ENCODE measurements at regions not wholly inside any gene's neighbourhood (a gene's known extent, or its start where the extent isn't known, plus 50 kb on each side); places are given as distances from the start of the nearest gene placed in this dataset.

DNA sequence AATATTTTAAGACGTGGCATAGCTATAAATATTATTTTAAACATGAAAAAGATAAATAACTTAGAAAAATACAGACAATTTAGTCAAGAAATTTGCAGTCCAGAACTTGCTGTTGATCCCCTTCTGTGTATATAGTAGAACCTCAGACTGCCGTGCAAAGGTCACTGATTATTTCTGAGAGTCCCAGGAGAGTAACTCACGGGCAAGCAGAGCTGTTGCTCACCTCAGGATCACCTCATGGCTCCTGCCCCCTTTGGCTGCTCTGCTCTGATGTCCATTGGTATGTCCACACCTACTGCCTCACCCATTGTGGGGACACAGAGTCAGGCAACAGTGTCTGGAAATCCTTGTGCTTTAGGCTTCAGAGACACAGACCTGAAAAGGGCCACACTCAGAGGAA, 392.9 kb upstream of the CELF4 start:
- no peak overlapping the region for H3K4me3 ChIP-seq (ENCODE audit: low read depth, low read length)
- H3K27me3 ChIP-seq (replicated peaks; ENCODE audit: control insufficient read depth, insufficient read depth, low read length), result no peaks in the 10 kb centered on the region
- no peaks in the 10 kb centered on the region for H3K4me1 ChIP-seq
- no TSS peak for BruUV-seq (replicated peaks)
- ChIA-PET CTCF (no interaction called here), POLR2A (no interaction called here)
- Mint-ChIP-seq H3K4me3 (ENCODE audit: unreplicated experiment) (no peak overlapping the region), H3K9me3 (ENCODE audit: unreplicated experiment) (no peaks in the 10 kb centered on the region), H3K27ac (ENCODE audit: unreplicated experiment) (no peak overlapping the region), H3K36me3 (ENCODE audit: insufficient read depth, unreplicated experiment) (no peaks in the 10 kb centered on the region), H3K4me1 (ENCODE audit: low read depth, unreplicated experiment) (no peaks in the 10 kb centered on the region), H3K27me3 (ENCODE audit: insufficient read depth, unreplicated experiment) (peaks cover 3% of the 10 kb centered on the region)
- DNase-seq, result no peak
- TF ChIP-seq, protein P1, sequence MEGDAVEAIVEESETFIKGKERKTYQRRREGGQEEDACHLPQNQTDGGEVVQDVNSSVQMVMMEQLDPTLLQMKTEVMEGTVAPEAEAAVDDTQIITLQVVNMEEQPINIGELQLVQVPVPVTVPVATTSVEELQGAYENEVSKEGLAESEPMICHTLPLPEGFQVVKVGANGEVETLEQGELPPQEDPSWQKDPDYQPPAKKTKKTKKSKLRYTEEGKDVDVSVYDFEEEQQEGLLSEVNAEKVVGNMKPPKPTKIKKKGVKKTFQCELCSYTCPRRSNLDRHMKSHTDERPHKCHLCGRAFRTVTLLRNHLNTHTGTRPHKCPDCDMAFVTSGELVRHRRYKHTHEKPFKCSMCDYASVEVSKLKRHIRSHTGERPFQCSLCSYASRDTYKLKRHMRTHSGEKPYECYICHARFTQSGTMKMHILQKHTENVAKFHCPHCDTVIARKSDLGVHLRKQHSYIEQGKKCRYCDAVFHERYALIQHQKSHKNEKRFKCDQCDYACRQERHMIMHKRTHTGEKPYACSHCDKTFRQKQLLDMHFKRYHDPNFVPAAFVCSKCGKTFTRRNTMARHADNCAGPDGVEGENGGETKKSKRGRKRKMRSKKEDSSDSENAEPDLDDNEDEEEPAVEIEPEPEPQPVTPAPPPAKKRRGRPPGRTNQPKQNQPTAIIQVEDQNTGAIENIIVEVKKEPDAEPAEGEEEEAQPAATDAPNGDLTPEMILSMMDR (IDR thresholded peaks at IDR 0.05; ENCODE audit: insufficient read depth in 1 of 2, low read depth in 1 of 2, low read length in 1 of 2, severe bottlenecking in 1 of 2, unreplicated experiment in 1 of 2), result no peak
- intact Hi-C loops (cut with micrococcal nuclease; ENCODE audit: unreplicated experiment), result no loop called here
- no peaks in the 10 kb centered on the region for H3K36me3 ChIP-seq (ENCODE audit: control insufficient read depth, insufficient read depth, low read length)
- no peaks in the 10 kb centered on the region for H3K9me3 ChIP-seq

DNA sequence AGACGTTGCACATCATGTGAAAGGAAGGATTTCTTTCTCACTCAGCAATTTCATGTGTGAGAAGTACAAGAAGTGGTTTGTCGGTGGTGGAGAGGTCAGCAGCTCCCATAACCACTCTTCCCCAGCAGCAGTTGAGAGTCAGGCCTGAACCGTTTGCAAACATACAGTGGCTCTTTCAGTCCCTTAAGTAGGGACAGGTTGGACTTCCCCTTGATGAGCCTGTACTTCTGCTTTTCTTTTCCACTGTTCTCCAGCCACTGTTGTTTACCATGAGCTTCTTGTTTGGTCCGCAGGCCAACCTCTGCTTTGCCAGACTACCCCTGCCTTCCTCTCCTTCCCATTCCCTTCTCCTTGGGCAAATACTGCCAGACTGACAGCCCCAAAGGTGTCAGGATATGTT, 391.3 kb upstream of the CELF4 start:
- POLR2A ChIA-PET, result no interaction called here
- intact Hi-C loops (cut with micrococcal nuclease; ENCODE audit: unreplicated experiment), result no loop called here
- H3K27me3 Mint-ChIP-seq (ENCODE audit: insufficient read depth, unreplicated experiment), result peaks cover 3% of the 10 kb centered on the region
- no peaks in the 10 kb centered on the region for H3K36me3 Mint-ChIP-seq (ENCODE audit: insufficient read depth, unreplicated experiment)
- no peaks in the 10 kb centered on the region for H3K4me1 Mint-ChIP-seq (ENCODE audit: low read depth, unreplicated experiment)
- no peak overlapping the region for H3K27ac Mint-ChIP-seq (ENCODE audit: unreplicated experiment)
- BruUV-seq (replicated peaks), result no TSS peak
- DNase-seq, result no peak
- Histone ChIP-seq H3K4me3 (ENCODE audit: low read depth, low read length) (no peak overlapping the region), H3K36me3 (ENCODE audit: control insufficient read depth, insufficient read depth, low read length) (no peaks in the 10 kb centered on the region), H3K9me3 (no peaks in the 10 kb centered on the region), H3K4me1 (no peaks in the 10 kb centered on the region), H3K27me3 (replicated peaks; ENCODE audit: control insufficient read depth, insufficient read depth, low read length) (no peaks in the 10 kb centered on the region)
- H3K4me3 Mint-ChIP-seq (ENCODE audit: unreplicated experiment), result no peak overlapping the region
- no peaks in the 10 kb centered on the region for H3K9me3 Mint-ChIP-seq (ENCODE audit: unreplicated experiment)
- CTCF ChIA-PET, result no interaction called here
- TF ChIP-seq, protein P1 (IDR thresholded peaks at IDR 0.05; ENCODE audit: insufficient read depth in 1 of 2, low read depth in 1 of 2, low read length in 1 of 2, severe bottlenecking in 1 of 2, unreplicated experiment in 1 of 2), result no peak

DNA sequence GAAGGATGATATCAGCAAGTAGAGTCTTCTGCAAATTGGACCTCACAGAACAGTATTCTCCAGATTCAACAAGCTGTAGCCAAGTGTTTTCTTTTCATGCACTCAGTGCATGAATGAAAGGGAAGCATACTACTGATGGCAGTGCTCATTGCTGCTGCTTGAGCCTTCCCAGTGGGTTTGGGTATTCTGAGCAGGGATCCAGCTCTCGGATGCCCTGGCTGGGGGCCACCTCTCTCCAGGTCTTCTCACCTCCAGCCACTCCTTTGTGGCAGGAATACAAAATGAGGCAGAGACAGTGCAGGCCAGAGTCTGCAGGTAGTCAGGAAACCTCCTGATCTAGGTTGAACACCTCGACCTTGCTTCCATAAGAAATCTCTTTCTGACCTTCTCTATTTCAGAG, 390.4 kb upstream of the CELF4 start:
- Histone ChIP-seq H3K4me1 (no peaks in the 10 kb centered on the region), H3K4me3 (ENCODE audit: low read depth, low read length) (no peak overlapping the region), H3K36me3 (ENCODE audit: control insufficient read depth, insufficient read depth, low read length) (no peaks in the 10 kb centered on the region), H3K27me3 (replicated peaks; ENCODE audit: control insufficient read depth, insufficient read depth, low read length) (no peaks in the 10 kb centered on the region), H3K9me3 (no peaks in the 10 kb centered on the region)
- CTCF ChIA-PET, result no interaction called here
- intact Hi-C loops (cut with micrococcal nuclease; ENCODE audit: unreplicated experiment), result no loop called here
- Mint-ChIP-seq H3K27ac (ENCODE audit: unreplicated experiment) (no peak overlapping the region), H3K4me1 (ENCODE audit: low read depth, unreplicated experiment) (no peaks in the 10 kb centered on the region), H3K9me3 (ENCODE audit: unreplicated experiment) (no peaks in the 10 kb centered on the region), H3K4me3 (ENCODE audit: unreplicated experiment) (no peak overlapping the region), H3K27me3 (ENCODE audit: insufficient read depth, unreplicated experiment) (peaks cover 3% of the 10 kb centered on the region), H3K36me3 (ENCODE audit: insufficient read depth, unreplicated experiment) (no peaks in the 10 kb centered on the region)
- POLR2A ChIA-PET, result no interaction called here
- TF ChIP-seq, protein P1 (IDR thresholded peaks at IDR 0.05; ENCODE audit: insufficient read depth in 1 of 2, low read depth in 1 of 2, low read length in 1 of 2, severe bottlenecking in 1 of 2, unreplicated experiment in 1 of 2), result no peak
- BruUV-seq (replicated peaks), result no TSS peak
- DNase-seq, result no peak

All from Caco-2 (cell line).